K562 (cell line): ENCODE measurements at regions not wholly inside any gene's neighbourhood (a gene's known extent, or its start where the extent isn't known, plus 50 kb on each side); places are given as distances from the start of the nearest gene placed in this dataset.

Experiments used
- ATAC-seq: fragments of 200-7000 bp; cut with Tn5 transposase; 3 replicates; pipeline ENCODE4 v1.9.1; 2020; ENCODE audit warnings: moderate library complexity
- BruUV-seq: library from RNA; stranded (reverse); fragments of 400-500 nt; replicated peaks from 2 replicates; lab custom pipeline; 2021; lab: Mats Ljungman, UMichigan
- CTCF ChIA-PET: fragments of 300-600 bp; formaldehyde crosslinking; extraction: SDS; loops from one replicate; lab custom pipeline; 2021; ENCODE audit warnings: low intra/inter-chr PET ratio; lab: Yijun Ruan, JAX
- POLR2A ChIA-PET: fragments of 300-600, 350-650 bp; sonication (Branson Sonifier 250); formaldehyde crosslinking; extraction: SDS; loops from one replicate; lab custom pipeline; 2021; ENCODE audit warnings: antibody characterized with exemption, inconsistent platforms; lab: Yijun Ruan, JAX
- DNase-seq, 4 experiments: peaks; one replicate each; pipeline versions ENCODE4 v3.0.0 to v3.0.0-alpha.2; 2011 to 2018; ENCODE audit warnings: low spot score in 3 of 4, mixed read lengths in 3 of 4; ENCODE audit errors: extremely low read depth in 1 of 4
- FAIRE-seq: peaks from 2 replicates; lab custom pipeline; 2011; peaks lifted over from hg19 to GRCh38; lab: Jason Lieb, UNC
- H2AFZ ChIP-seq: 2 replicates; pipeline ENCODE4 v1.6.0; 2011; ENCODE audit warnings: low read depth, low read length, control low read depth, inconsistent platforms
- H3K27ac ChIP-seq: fragments of 200-600 bp; 3 replicates; pipeline ENCODE4 v1.8.0; 2011; ENCODE audit warnings: low read depth, mild to moderate bottlenecking, control low read depth, inconsistent platforms, low read length, moderate library complexity, mixed read lengths; ENCODE audit errors: extremely low read depth
- H3K27me3 ChIP-seq, 2 experiments: fragments of 300-600 bp in 1 of 2; 2 replicates in 1 of 2; 3 replicates in 1 of 2; pipeline versions ENCODE4 v1.6.0 to v1.8.0; 2011; ENCODE audit warnings: inconsistent platforms in 2 of 2, low read length in 2 of 2, mild to moderate bottlenecking in 1 of 2, mixed read lengths in 1 of 2, moderate library complexity in 1 of 2; ENCODE audit not compliant: control insufficient read depth in 2 of 2, insufficient read depth in 2 of 2
- H3K36me3 ChIP-seq: fragments of 300-600 bp; 3 replicates; pipeline ENCODE4 v1.8.0; 2011; ENCODE audit warnings: mild to moderate bottlenecking, low read length, inconsistent platforms; ENCODE audit not compliant: control insufficient read depth, insufficient read depth
- H3K4me1 ChIP-seq, 2 experiments: fragments of 200-600 bp in 1 of 2; replicated peaks in 1 of 2; 2 replicates in 1 of 2; 3 replicates in 1 of 2; pipeline versions ENCODE4 v1.5.1 to v1.8.0; 2011; ENCODE audit warnings: inconsistent platforms in 2 of 2, low read length in 2 of 2, mild to moderate bottlenecking in 1 of 2, mixed read lengths in 1 of 2, moderate library complexity in 1 of 2; ENCODE audit not compliant: control insufficient read depth in 2 of 2, insufficient read depth in 2 of 2
- H3K4me2 ChIP-seq: 2 replicates; pipeline ENCODE4 v1.6.1; 2011; ENCODE audit warnings: low read length, control low read depth, inconsistent platforms, mixed read lengths; ENCODE audit not compliant: insufficient read depth
- H3K4me3 ChIP-seq: fragments of 200-600 bp; sonication (generic), shearing (Covaris generic); 2 replicates; pipeline ENCODE4 v1.5.1; 2016; ENCODE audit warnings: control low read depth, inconsistent platforms
- H3K79me2 ChIP-seq: fragments of 200-600 bp; 3 replicates; pipeline ENCODE4 v1.8.0; 2011; ENCODE audit warnings: low read length, inconsistent platforms; ENCODE audit not compliant: control insufficient read depth, insufficient read depth
- H3K9ac ChIP-seq, 2 experiments: 2 replicates each; pipeline versions ENCODE4 v1.6.0 to v1.6.1; 2011; ENCODE audit warnings: low read depth in 2 of 2, low read length in 2 of 2, control low read depth in 1 of 2, inconsistent platforms in 1 of 2, mild to moderate bottlenecking in 1 of 2, mixed read lengths in 1 of 2; ENCODE audit not compliant: insufficient read depth in 1 of 2
- H3K9me1 ChIP-seq: one replicate; pipeline ENCODE4 v1.6.0; 2011; ENCODE audit warnings: inconsistent platforms, mild to moderate bottlenecking, low read length, moderate library complexity; ENCODE audit not compliant: control insufficient read depth, insufficient read depth
- H3K9me3 ChIP-seq: replicated peaks from 2 replicates; pipeline ENCODE4 v1.5.1; 2011; ENCODE audit warnings: low read depth, low read length, inconsistent platforms; ENCODE audit not compliant: control insufficient read depth, insufficient read depth
- H4K20me1 ChIP-seq: replicated peaks from 2 replicates; pipeline ENCODE4 v1.6.1; 2011; ENCODE audit warnings: low read length, inconsistent platforms, mixed read lengths; ENCODE audit not compliant: control insufficient read depth, insufficient read depth
- ARID1B ChIP-seq: fragments of 450-650 bp; IDR thresholded peaks from 2 replicates; pipeline ENCODE4 v1.6.1; 2016; ENCODE audit warnings: antibody characterized with exemption, mild to moderate bottlenecking, inconsistent platforms
- ATF7 ChIP-seq: fragments of 450-650 bp; IDR thresholded peaks from 2 replicates; pipeline ENCODE4 v1.7.1; 2014; ENCODE audit warnings: mild to moderate bottlenecking, moderate library complexity
- CREB1 ChIP-seq, 2 experiments: sonication (generic) in 1 of 2; formaldehyde crosslinking in 1 of 2; IDR thresholded peaks; 2 replicates each; pipeline versions ENCODE4 v1.6.1 to v1.8.0; 2012 to 2022; ENCODE audit warnings: inconsistent platforms in 1 of 2, mild to moderate bottlenecking in 1 of 2, missing genetic modification reagents in 1 of 2, moderate library complexity in 1 of 2
- DACH1 ChIP-seq: fragments of 450-650 bp; IDR thresholded peaks from 2 replicates; pipeline ENCODE4 v1.6.1; 2018; ENCODE audit not compliant: partially characterized antibody
- FOXP1 ChIP-seq: sonication (generic); formaldehyde crosslinking; IDR thresholded peaks from 2 replicates; pipeline ENCODE4 v1.8.0; 2022; ENCODE audit warnings: mild to moderate bottlenecking, missing genetic modification reagents
- JUNB ChIP-seq: fragments of 450-650 bp; formaldehyde crosslinking; conservative IDR thresholded peaks from 2 replicates; pipeline ENCODE4 v1.4.0; 2020; ENCODE audit warnings: mild to moderate bottlenecking
- MYC ChIP-seq, 2 experiments: fragments of 250-450 bp in 1 of 2; sonication (Bioruptor Pico) in 1 of 2; IDR thresholded peaks; 2 replicates each; pipeline versions ENCODE4 v1.5.1 to v1.6.1; 2012 to 2021; ENCODE audit warnings: low read depth in 2 of 2, borderline replicate concordance in 1 of 2, improper control_type of control experiment in 1 of 2, low read length in 1 of 2, mild to moderate bottlenecking in 1 of 2, moderate library complexity in 1 of 2
- MYNN ChIP-seq, 2 experiments: sonication (generic); formaldehyde crosslinking in 1 of 2; IDR thresholded peaks; 2 replicates each; pipeline versions ENCODE4 v1.5.0 to v1.6.1; 2016 to 2020; ENCODE audit warnings: antibody characterized with exemption in 1 of 2, missing genetic modification reagents in 1 of 2
- NBN ChIP-seq: fragments of 450-650 bp; IDR thresholded peaks from 2 replicates; pipeline ENCODE4 v1.6.1; 2016; ENCODE audit warnings: low read depth, mild to moderate bottlenecking
- NFYB ChIP-seq: IDR thresholded peaks from 2 replicates; pipeline ENCODE4 v1.6.1; 2011; ENCODE audit warnings: mild to moderate bottlenecking, moderate library complexity; ENCODE audit not compliant: insufficient read length; ENCODE audit errors: extremely low read depth
- NR4A1 ChIP-seq, 2 experiments: fragments of 250-450 bp in 1 of 2; fragments of 450-650 bp in 1 of 2; sonication (Bioruptor Pico) in 1 of 2; IDR thresholded peaks; 2 replicates each; pipeline versions ENCODE4 v1.4.0 to v1.6.1; 2016 to 2020; ENCODE audit warnings: mild to moderate bottlenecking in 2 of 2, missing compliant biosample characterization in 1 of 2, missing genetic modification characterization in 1 of 2, moderate library complexity in 1 of 2
- PURB ChIP-seq: sonication (generic); formaldehyde crosslinking; IDR thresholded peaks from 2 replicates; pipeline ENCODE4 v1.9.0; 2021; ENCODE audit warnings: low read depth, mild to moderate bottlenecking, missing genetic modification reagents
- SMARCA4 ChIP-seq: fragments of 450-650 bp; IDR thresholded peaks from 2 replicates; pipeline ENCODE4 v1.6.1; 2016
- SMARCC2 ChIP-seq: fragments of 450-650 bp; IDR thresholded peaks from 2 replicates; pipeline ENCODE4 v1.6.1; 2017; ENCODE audit warnings: antibody characterized with exemption, moderate library complexity, mild to moderate bottlenecking, low read depth
- U2AF1 ChIP-seq: fragments of 200-400 bp; formaldehyde crosslinking; optimal IDR thresholded peaks from 2 replicates; pipeline ENCODE3; 2017; ENCODE audit warnings: mild to moderate bottlenecking, low read depth, low read length, moderate library complexity
- XRCC4 ChIP-seq: IDR thresholded peaks from one replicate; pipeline ENCODE4 v1.6.1; 2011; ENCODE audit not compliant: insufficient read depth, insufficient read length; ENCODE audit errors: extremely low read depth
- WGBS: fragments of 100-300 bp; shearing (Covaris generic); methylation state at CpG from one replicate; pipeline ENCODE4 v1.1.6; 2016; ENCODE audit warnings: low coverage, mixed read lengths; ENCODE audit not compliant: insufficient coverage; ENCODE audit errors: missing lambda C conversion rate; 5-methylcytosine and 5-hydroxymethylcytosine counted together
- in situ Hi-C: fragments of 300-500 bp; cut with MboI; formaldehyde crosslinking; loops from 4 replicates; pipeline ENCODE4 v1.15.0; 2018; ENCODE audit warnings: inconsistent platforms, mixed read lengths
- intact Hi-C: fragments of 100-400 bp; cut with micrococcal nuclease; formaldehyde crosslinking; loops from 2 replicates; pipeline ENCODE4 v1.14.2; 2022
- TF ChIP-seq, protein P1 (sequence below): fragments of 250-450 bp; sonication (Bioruptor Pico); IDR thresholded peaks from 2 replicates; pipeline ENCODE4 v1.5.0; 2022; ENCODE audit warnings: mild to moderate bottlenecking

DNA sequence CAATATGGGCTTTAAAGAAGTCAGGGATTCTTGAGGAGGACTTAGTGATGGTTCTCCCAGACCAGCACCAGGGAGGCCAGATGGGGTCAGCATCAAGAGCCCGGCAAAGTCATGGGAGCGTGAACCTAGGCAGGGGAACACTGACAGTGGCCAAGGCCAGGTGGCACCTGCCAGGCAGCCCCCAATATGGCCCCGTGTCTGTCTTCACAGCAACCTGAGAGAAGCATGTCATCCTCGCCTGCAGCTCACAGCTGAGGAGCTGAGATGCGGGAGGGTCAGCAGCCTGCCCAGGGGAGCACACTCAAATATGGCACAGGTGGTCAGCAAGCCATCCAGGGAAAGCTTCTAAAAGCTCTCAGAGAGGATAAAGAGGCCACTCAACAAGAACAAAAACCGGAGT lies 105.7 kb upstream of the GPC1 start:
- Histone ChIP-seq H3K27me3 (peaks cover 0 to 30% of the 10 kb centered on the region in 2 experiments; a peak in 3 of 5 replicates), H3K9me3 (no peaks in the 10 kb centered on the region), H4K20me1 (no peaks in the 10 kb centered on the region), H3K9ac (no peak overlapping the region), H3K4me3 (no peak overlapping the region), H3K79me2 (no peaks in the 10 kb centered on the region), H3K4me1 (no peaks in the 10 kb centered on the region), H3K9me1 (no peaks in the 10 kb centered on the region), H3K27ac (no peak overlapping the region), H3K36me3 (no peaks in the 10 kb centered on the region), H3K4me2 (no peak overlapping the region), H2AFZ (no peak overlapping the region)
- in situ Hi-C loops (no loop called here), intact Hi-C loops (no loop called here)
- FAIRE-seq (no peak), DNase-seq (no peak), ATAC-seq (no peak)
- POLR2A ChIA-PET = no interaction called here
- 0% methylated on average over 4 of the region's 6 CpGs for WGBS
- CTCF ChIA-PET = no interaction called here
- no peak for TF ChIP-seq JUNB (CRISPR knock-in tag)
- no peak for TF ChIP-seq XRCC4
- TF ChIP-seq SMARCA4 = no peak
- no peak for TF ChIP-seq CREB1 (IDR thresholded peaks at IDR 0.05)
- TF ChIP-seq CREB1 (CRISPR knock-in tag; IDR thresholded peaks at IDR 0.05) = no peak
- TF ChIP-seq MYNN (IDR thresholded peaks at IDR 0.05) = no peak
- no peak for TF ChIP-seq MYNN (CRISPR knock-in tag; IDR thresholded peaks at IDR 0.05)
- TF ChIP-seq PURB (CRISPR knock-in tag) = no peak
- no peak for TF ChIP-seq MYC (IDR thresholded peaks at IDR 0.05; ENCODE audit: low read depth, low read length)
- no peak for TF ChIP-seq MYC (CRISPR knock-in tag; IDR thresholded peaks at IDR 0.05; ENCODE audit: borderline replicate concordance, low read depth)
- TF ChIP-seq DACH1 = no peak
- no peak for TF ChIP-seq FOXP1 (CRISPR knock-in tag)
- TF ChIP-seq, protein P1, sequence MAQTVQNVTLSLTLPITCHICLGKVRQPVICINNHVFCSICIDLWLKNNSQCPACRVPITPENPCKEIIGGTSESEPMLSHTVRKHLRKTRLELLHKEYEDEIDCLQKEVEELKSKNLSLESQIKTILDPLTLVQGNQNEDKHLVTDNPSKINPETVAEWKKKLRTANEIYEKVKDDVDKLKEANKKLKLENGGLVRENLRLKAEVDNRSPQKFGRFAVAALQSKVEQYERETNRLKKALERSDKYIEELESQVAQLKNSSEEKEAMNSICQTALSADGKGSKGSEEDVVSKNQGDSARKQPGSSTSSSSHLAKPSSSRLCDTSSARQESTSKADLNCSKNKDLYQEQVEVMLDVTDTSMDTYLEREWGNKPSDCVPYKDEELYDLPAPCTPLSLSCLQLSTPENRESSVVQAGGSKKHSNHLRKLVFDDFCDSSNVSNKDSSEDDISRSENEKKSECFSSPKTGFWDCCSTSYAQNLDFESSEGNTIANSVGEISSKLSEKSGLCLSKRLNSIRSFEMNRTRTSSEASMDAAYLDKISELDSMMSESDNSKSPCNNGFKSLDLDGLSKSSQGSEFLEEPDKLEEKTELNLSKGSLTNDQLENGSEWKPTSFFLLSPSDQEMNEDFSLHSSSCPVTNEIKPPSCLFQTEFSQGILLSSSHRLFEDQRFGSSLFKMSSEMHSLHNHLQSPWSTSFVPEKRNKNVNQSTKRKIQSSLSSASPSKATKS (CRISPR knock-in tag) = no peak
- TF ChIP-seq NFYB = no peak
- TF ChIP-seq SMARCC2 = no peak
- no peak for TF ChIP-seq U2AF1
- TF ChIP-seq ARID1B = no peak
- TF ChIP-seq NBN = no peak
- no peak for TF ChIP-seq ATF7
- TF ChIP-seq NR4A1 (CRISPR knock-in tag; IDR thresholded peaks at IDR 0.05) = no peak
- TF ChIP-seq NR4A1 (tag; IDR thresholded peaks at IDR 0.05) = no peak
- no TSS peak for BruUV-seq
